HL-60 (cell line): ENCODE measurements at regions not wholly inside any gene's neighbourhood (a gene's known extent, or its start where the extent isn't known, plus 50 kb on each side); places are given as distances from the start of the nearest gene placed in this dataset.

Source experiments
- DNase-seq, 2 experiments: peaks; one replicate each; pipeline ENCODE4 v3.0.0-alpha.2; 2010 to 2020; ENCODE audit warnings: low read depth in 1 of 2, low spot score in 1 of 2
- H3K27ac ChIP-seq: fragments of 250-450 bp; sonication (Bioruptor Pico); replicated peaks from 2 replicates; pipeline ENCODE4 v1.5.1; 2020; ENCODE audit warnings: mild to moderate bottlenecking, moderate library complexity
- H3K27me3 ChIP-seq: fragments of 250-450 bp; sonication (Bioruptor Pico); 2 replicates; pipeline ENCODE4 v1.5.1; 2021; ENCODE audit warnings: mild to moderate bottlenecking, moderate library complexity; ENCODE audit not compliant: insufficient read depth, poor library complexity, severe bottlenecking
- H3K4me3 ChIP-seq: replicated peaks from 2 replicates; pipeline ENCODE4 v1.5.1; 2011; ENCODE audit warnings: mild to moderate bottlenecking, control low read depth, low read length; ENCODE audit not compliant: insufficient read depth
- CTCF ChIP-seq: IDR thresholded peaks from one replicate; pipeline ENCODE4 v1.5.1; 2011; ENCODE audit warnings: low read length, control low read depth, inconsistent platforms; ENCODE audit not compliant: insufficient read depth
- GABPA ChIP-seq: IDR thresholded peaks from 2 replicates; pipeline ENCODE4 v1.6.1; 2012; ENCODE audit warnings: low read depth
- POLR2AphosphoS5 ChIP-seq: IDR thresholded peaks from 2 replicates; pipeline ENCODE4 v1.6.1; 2012; ENCODE audit warnings: low read depth
- REST ChIP-seq: IDR thresholded peaks from 2 replicates; pipeline ENCODE4 v1.6.1; 2012; ENCODE audit warnings: low read depth; ENCODE audit not compliant: insufficient replicate concordance
- SPI1 ChIP-seq: IDR thresholded peaks from 2 replicates; pipeline ENCODE4 v1.6.1; 2012; ENCODE audit warnings: low read depth, mild to moderate bottlenecking, borderline replicate concordance

- no peak for DNase-seq
- Histone ChIP-seq H3K27ac (no peak overlapping the region), H3K4me3 (no peak overlapping the region), H3K27me3 (no peaks in the 10 kb centered on the region)
- TF ChIP-seq POLR2AphosphoS5 (no peak), GABPA (no peak), REST (no peak)
These were observed 111.6 kb downstream of the AQP9 start for GRCh38 chr15:58249646-58250312.

DNA sequence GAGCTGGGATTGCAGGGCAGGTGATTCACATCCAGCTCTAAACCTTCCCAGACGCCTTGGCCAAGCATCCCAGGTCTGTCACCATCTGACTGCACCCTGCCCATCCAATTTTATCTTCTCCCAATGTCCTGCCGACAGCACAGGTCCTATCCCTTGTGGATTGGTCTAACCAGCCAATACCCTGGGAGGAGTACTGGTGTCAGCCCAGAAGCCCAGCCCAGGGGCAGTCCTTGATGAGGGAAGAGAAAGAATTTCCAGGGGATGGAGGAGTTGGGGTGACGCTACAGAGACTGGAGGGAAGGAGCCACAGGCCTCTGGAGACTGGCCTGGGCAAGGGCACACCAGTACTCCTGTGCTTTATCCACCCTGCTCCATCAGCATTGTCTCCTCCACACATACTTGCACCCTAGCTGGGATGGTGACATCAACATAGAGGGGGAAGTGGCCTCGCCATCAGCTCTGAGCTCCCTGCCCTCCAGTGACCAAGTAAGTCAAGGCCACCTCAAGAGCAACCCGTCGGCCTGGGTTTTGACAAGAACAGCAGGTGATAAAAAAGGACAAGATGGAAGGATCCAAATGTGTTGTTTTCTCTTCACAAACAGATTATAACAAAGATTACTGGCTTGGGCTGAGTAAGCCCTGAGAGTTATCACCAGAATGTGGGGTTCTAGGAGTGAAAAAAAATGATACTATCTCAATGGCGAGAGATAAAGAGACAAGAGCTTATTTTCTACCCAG lies 114.6 kb downstream of the AQP9 start:
- H3K27ac ChIP-seq: no peak overlapping the region
- H3K27me3 ChIP-seq: no peaks in the 10 kb centered on the region
- TF ChIP-seq GABPA: no peak
- no peak for TF ChIP-seq POLR2AphosphoS5
- no peak for TF ChIP-seq CTCF
- no peak for TF ChIP-seq REST
- no peak for TF ChIP-seq SPI1
- DNase-seq: no peak
- no peak overlapping the region for H3K4me3 ChIP-seq

GRCh38 chr15:58257776-58258325 lies 119.7 kb downstream of the AQP9 start:
- Histone ChIP-seq H3K27ac (no peak overlapping the region), H3K4me3 (no peak overlapping the region), H3K27me3 (no peaks in the 10 kb centered on the region)
- no peak for DNase-seq
- no peak for TF ChIP-seq POLR2AphosphoS5
- no peak for TF ChIP-seq CTCF
- TF ChIP-seq GABPA: no peak
- no peak for TF ChIP-seq SPI1
- TF ChIP-seq REST: no peak
